ENCODE measurements at regions not wholly inside any gene's neighbourhood (a gene's known extent, or its start where the extent isn't known, plus 50 kb on each side); places are given as distances from the start of the nearest gene placed in this dataset.

DNA sequence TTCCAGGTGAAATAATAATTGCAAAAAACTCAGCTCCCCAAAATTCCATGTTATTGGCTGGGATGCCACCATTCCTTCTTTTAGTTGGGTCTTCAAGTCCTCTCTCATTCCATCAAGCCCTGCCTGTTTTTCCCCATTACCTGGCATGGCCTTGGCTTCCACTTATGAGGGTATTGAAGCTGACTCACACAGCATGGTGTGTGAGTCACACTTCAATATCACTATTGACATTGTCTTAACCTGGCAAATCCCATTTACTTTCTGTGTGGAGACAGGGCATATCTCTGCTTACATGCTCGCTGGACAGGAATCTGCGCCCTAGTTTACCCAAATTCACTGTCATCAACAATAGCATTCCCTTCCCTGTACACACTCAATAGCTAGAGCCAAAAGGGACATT is 1806.8 kb downstream of the BRINP3 start:
- no peak for TF ChIP-seq CTCF (conservative IDR thresholded peaks at IDR 0.05)
- DNase-seq (ENCODE audit: extremely low spot score, unreplicated experiment): no peak
- H3K27me3 Mint-ChIP-seq: no peaks in the 10 kb centered on the region
- peaks cover 6% of the 10 kb centered on the region for H3K9me3 Mint-ChIP-seq
- H3K27ac Mint-ChIP-seq: no peak overlapping the region
- no peaks in the 10 kb centered on the region for H3K4me1 Mint-ChIP-seq (ENCODE audit: unreplicated experiment)
- H3K4me3 Mint-ChIP-seq: no peak overlapping the region
- H3K36me3 Mint-ChIP-seq: no peaks in the 10 kb centered on the region

DNA sequence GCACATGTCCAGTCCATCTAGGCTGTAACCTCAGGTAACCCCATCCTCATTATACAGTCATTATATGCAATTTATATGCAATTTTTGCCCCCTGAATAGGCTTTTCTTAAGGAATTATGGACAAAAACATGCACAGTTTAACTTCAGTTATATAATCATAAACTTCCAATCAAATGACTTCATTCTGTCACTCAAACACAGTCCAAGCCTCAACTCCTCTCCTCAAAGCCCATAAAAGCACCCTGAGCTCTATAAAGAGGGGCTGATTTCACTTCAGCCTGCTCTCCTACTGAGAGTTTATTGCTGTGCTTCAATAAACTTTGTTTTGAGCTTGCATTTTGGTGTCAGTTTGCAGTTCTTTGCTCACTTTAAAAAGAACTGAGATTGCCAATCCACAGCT is 1805.5 kb downstream of the BRINP3 start:
- TF ChIP-seq CTCF (conservative IDR thresholded peaks at IDR 0.05): no peak
- no peak overlapping the region for H3K27ac Mint-ChIP-seq
- DNase-seq (ENCODE audit: extremely low spot score, unreplicated experiment): no peak
- peaks cover 6% of the 10 kb centered on the region for H3K9me3 Mint-ChIP-seq
- H3K27me3 Mint-ChIP-seq: no peaks in the 10 kb centered on the region
- no peak overlapping the region for H3K4me3 Mint-ChIP-seq
- H3K36me3 Mint-ChIP-seq: no peaks in the 10 kb centered on the region
- no peaks in the 10 kb centered on the region for H3K4me1 Mint-ChIP-seq (ENCODE audit: unreplicated experiment)

GRCh38 chr1:188689542-188689941 is 1788.1 kb downstream of the BRINP3 start:
- no peaks in the 10 kb centered on the region for H3K9me3 Mint-ChIP-seq
- H3K27me3 Mint-ChIP-seq: no peaks in the 10 kb centered on the region
- H3K4me3 Mint-ChIP-seq: no peak overlapping the region
- TF ChIP-seq CTCF (conservative IDR thresholded peaks at IDR 0.05): no peak
- H3K36me3 Mint-ChIP-seq: no peaks in the 10 kb centered on the region
- H3K4me1 Mint-ChIP-seq (ENCODE audit: unreplicated experiment): no peaks in the 10 kb centered on the region
- no peak overlapping the region for H3K27ac Mint-ChIP-seq
- no peak for DNase-seq (ENCODE audit: extremely low spot score, unreplicated experiment)

- no peaks in the 10 kb centered on the region for H3K4me1 Mint-ChIP-seq (ENCODE audit: unreplicated experiment)
- no peak overlapping the region for H3K27ac Mint-ChIP-seq
- no peak overlapping the region for H3K4me3 Mint-ChIP-seq
- TF ChIP-seq CTCF (conservative IDR thresholded peaks at IDR 0.05): no peak
- no peaks in the 10 kb centered on the region for H3K36me3 Mint-ChIP-seq
- peaks cover 4% of the 10 kb centered on the region for H3K9me3 Mint-ChIP-seq
- DNase-seq (ENCODE audit: extremely low spot score, unreplicated experiment): no peak
- no peaks in the 10 kb centered on the region for H3K27me3 Mint-ChIP-seq
Observed at GRCh38 chr1:188700116-188700515, 1777.5 kb downstream of the BRINP3 start.

DNA sequence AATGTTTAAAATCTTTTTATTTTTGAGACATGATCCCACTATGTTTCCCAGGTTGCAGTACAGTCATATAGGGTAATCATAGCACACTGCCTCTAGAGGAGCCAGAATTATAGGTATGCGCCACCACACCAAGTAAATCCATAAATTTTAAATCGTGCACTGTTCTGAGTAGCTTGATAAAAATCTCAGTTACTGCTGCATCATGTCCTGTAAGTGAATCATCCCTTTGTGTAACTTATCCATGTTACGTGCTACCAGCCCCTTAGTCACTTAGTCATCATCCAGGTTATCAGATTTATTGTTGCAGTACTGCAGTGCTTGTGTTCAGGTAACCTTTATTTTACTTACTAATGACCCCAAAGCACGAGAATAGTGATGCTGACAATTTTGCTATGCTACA is 1770.9 kb downstream of the BRINP3 start:
- H3K4me3 Mint-ChIP-seq: no peak overlapping the region
- DNase-seq (ENCODE audit: extremely low spot score, unreplicated experiment): no peak
- no peak for TF ChIP-seq CTCF (conservative IDR thresholded peaks at IDR 0.05)
- H3K4me1 Mint-ChIP-seq (ENCODE audit: unreplicated experiment): no peaks in the 10 kb centered on the region
- no peaks in the 10 kb centered on the region for H3K36me3 Mint-ChIP-seq
- peaks cover 4% of the 10 kb centered on the region for H3K9me3 Mint-ChIP-seq
- no peaks in the 10 kb centered on the region for H3K27me3 Mint-ChIP-seq
- no peak overlapping the region for H3K27ac Mint-ChIP-seq

Data from type B pancreatic cell (in vitro differentiated cells).